Thyroid gland (tissue), 4 donors: ENCODE measurements at regions not wholly inside any gene's neighbourhood (a gene's known extent, or its start where the extent isn't known, plus 50 kb on each side); places are given as distances from the start of the nearest gene placed in this dataset.

ENCODE experiments used
- POLR2A ChIP-seq, 2 donors: fragments of 450-650 bp; IDR thresholded peaks; one replicate each; pipeline ENCODE4 v1.6.1; 2017; ENCODE audit warnings: antibody characterized with exemption in 2 of 2, mild to moderate bottlenecking in 2 of 2, moderate library complexity in 1 of 2
- TF ChIP-seq, protein P1 (sequence below), 6 experiments: fragments of 200-600 bp in 3 of 6; fragments of 450-650 bp in 3 of 6; sonication (generic) in 3 of 6; IDR thresholded peaks; one replicate each; pipeline ENCODE4 v1.5.1; 2016 to 2019; ENCODE audit warnings: antibody characterized with exemption in 6 of 6, mild to moderate bottlenecking in 2 of 6, inconsistent platforms in 1 of 6, moderate library complexity in 1 of 6

DNA sequence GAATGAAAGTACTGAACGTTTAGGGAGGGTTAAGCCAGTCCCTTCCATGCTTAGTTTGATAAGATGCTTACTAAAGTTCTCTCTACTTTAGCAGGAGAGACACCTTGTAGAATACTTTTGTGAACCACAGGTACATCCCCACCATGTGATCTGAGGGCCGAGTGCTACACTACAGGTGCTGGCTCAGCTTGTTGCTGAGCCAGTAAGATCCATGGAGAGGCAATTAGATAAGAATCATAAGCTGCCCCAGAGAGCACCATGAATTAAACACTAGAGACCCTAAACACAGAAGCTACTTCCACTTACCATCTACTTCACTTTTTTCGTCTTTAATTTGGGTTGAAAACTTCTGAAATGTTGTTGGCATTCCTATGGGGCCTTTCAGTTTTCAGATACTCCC is 70.5 kb upstream of the GOLGA8B start:
- TF ChIP-seq, protein P1, sequence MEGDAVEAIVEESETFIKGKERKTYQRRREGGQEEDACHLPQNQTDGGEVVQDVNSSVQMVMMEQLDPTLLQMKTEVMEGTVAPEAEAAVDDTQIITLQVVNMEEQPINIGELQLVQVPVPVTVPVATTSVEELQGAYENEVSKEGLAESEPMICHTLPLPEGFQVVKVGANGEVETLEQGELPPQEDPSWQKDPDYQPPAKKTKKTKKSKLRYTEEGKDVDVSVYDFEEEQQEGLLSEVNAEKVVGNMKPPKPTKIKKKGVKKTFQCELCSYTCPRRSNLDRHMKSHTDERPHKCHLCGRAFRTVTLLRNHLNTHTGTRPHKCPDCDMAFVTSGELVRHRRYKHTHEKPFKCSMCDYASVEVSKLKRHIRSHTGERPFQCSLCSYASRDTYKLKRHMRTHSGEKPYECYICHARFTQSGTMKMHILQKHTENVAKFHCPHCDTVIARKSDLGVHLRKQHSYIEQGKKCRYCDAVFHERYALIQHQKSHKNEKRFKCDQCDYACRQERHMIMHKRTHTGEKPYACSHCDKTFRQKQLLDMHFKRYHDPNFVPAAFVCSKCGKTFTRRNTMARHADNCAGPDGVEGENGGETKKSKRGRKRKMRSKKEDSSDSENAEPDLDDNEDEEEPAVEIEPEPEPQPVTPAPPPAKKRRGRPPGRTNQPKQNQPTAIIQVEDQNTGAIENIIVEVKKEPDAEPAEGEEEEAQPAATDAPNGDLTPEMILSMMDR (IDR thresholded peaks at IDR 0.05) = no peak
- no peak for TF ChIP-seq POLR2A (IDR thresholded peaks at IDR 0.05)
